Ishikawa (cell line): ENCODE measurements at regions not wholly inside any gene's neighbourhood (a gene's known extent, or its start where the extent isn't known, plus 50 kb on each side); places are given as distances from the start of the nearest gene placed in this dataset.

Experiments used
- CEBPB ChIP-seq: IDR thresholded peaks from 2 replicates; pipeline ENCODE4 v1.6.1; 2012
- CREB1 ChIP-seq: IDR thresholded peaks from 2 replicates; pipeline ENCODE4 v1.6.1; 2012; ENCODE audit warnings: low read depth
- EGR1 ChIP-seq: IDR thresholded peaks from 2 replicates; pipeline ENCODE4 v1.6.1; 2012
- EP300 ChIP-seq: IDR thresholded peaks from 2 replicates; pipeline ENCODE4 v1.6.1; 2012; ENCODE audit warnings: borderline replicate concordance
- FOXM1 ChIP-seq: IDR thresholded peaks from 2 replicates; pipeline ENCODE4 v1.6.1; 2012; ENCODE audit warnings: low read depth, borderline replicate concordance
- NFIC ChIP-seq: IDR thresholded peaks from 2 replicates; pipeline ENCODE4 v1.6.1; 2012
- RAD21 ChIP-seq: IDR thresholded peaks from 2 replicates; pipeline ENCODE4 v1.6.1; 2012; ENCODE audit warnings: low read depth
- TAF1 ChIP-seq: IDR thresholded peaks from 2 replicates; pipeline ENCODE4 v1.6.1; 2012; ENCODE audit warnings: low read depth, mild to moderate bottlenecking
- TCF12 ChIP-seq: IDR thresholded peaks from 2 replicates; pipeline ENCODE4 v1.6.1; 2012; ENCODE audit warnings: low read depth
- TEAD4 ChIP-seq: IDR thresholded peaks from 2 replicates; pipeline ENCODE4 v1.6.1; 2012
- YY1 ChIP-seq: IDR thresholded peaks from 2 replicates; pipeline ENCODE4 v1.6.1; 2012; ENCODE audit warnings: low read depth
- ZBTB7A ChIP-seq: IDR thresholded peaks from 2 replicates; pipeline ENCODE4 v1.6.1; 2012; ENCODE audit warnings: low read depth
- TF ChIP-seq, protein P1 (sequence below): IDR thresholded peaks from 2 replicates; pipeline ENCODE4 v1.6.1; 2012
- TF ChIP-seq, protein P2 (sequence below): IDR thresholded peaks from 2 replicates; pipeline ENCODE4 v1.6.1; 2012; ENCODE audit warnings: low read depth, mild to moderate bottlenecking
- TF ChIP-seq, protein P3 (sequence below): IDR thresholded peaks from 2 replicates; pipeline ENCODE4 v1.6.1; 2012

DNA sequence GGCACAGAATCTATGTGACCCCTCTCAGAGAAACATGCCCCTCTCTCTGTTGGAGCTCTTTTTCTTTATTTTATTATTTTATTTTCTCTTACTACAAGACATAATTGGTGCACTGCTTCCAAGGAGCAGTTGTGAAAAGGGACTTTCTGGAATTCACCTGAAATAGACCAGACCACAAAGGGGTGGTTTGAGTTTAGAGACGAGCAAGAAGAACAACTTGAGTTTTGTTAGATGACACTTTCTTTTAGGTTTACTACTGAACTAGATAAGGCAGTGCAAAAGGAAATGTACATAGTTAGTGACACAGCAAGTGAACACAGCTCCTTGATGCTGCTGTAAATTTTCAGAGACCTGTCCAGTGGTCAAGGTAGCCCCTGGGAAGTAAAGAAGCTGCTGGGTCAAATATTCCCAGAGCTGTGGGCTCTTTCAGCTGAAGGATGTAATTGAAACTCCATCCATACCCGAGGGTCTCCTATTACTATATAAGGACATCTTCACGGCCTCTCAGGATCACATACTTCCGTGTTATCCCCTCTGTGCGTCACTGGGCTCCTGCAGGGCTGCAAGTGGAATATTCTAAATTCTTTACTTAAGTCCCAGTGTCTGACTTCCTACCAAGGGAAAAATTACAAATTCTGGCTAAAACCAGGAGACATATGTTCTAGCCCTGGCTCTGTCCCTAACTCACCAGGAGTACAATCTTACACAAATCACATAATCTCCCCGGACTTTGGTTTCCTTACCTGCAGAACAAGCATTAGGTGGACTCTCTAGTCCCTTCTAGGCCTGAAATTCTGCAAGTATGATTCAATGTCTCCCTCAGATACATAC is 69.1 kb upstream of the ADTRP start:
- TF ChIP-seq EGR1 = no peak
- TF ChIP-seq FOXM1 = no peak
- TF ChIP-seq ZBTB7A = no peak
- TF ChIP-seq YY1 = no peak
- TF ChIP-seq TAF1 = no peak
- no peak for TF ChIP-seq EP300
- no peak for TF ChIP-seq TEAD4
- no peak for TF ChIP-seq CREB1
- no peak for TF ChIP-seq CEBPB
- TF ChIP-seq NFIC = no peak
- TF ChIP-seq, protein P1, sequence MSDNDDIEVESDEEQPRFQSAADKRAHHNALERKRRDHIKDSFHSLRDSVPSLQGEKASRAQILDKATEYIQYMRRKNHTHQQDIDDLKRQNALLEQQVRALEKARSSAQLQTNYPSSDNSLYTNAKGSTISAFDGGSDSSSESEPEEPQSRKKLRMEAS = no peak
- no peak for TF ChIP-seq RAD21

DNA sequence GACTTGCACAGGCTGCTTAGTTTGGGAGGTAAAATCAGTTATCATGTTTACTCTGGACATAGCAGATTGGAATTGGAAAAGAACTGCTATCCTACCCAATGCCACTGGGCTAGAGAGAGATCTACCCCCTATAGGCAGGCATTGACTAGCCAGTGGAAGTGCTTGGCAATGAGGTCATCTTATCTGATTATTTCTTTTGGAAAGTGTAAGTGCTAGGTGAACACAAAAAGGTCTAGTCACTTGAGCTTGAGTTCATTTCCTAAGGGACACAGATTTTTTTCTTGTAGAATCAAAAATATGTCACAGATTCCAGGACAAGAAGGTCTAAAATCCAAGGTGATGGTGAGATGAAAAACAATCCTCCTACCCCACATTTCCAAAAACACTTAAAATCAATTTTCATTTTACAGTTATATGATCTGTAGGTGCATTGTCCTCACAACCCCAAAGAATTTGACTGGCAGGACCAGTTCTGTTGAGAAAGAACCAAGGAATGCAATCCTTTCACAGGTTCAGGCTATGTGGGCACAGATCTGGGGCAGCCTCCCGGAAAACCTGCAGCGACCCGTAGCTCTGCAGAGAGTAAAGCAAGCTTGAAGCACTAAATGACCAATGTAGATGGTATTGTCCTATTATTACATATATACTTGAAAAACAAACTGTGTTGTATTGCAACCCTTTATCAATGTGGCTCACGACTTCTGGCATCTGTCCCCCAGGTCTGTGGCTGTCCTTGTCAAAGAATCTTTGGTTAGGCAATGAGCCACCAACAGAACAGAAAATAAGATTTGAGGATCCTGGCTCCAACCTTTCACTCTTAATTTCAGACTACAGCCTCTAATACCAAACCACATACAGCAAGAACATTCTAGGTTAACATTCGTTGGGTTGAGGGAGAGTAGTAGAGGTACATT is 67.3 kb upstream of the ADTRP start:
- TF ChIP-seq CEBPB (peak; percentile 19; the same call in 1 of the 2 replicates), NFIC (0 out of 2 replicates have a peak, but pooled peaks have one; percentile 26), TEAD4 (peak; percentile 82), YY1 (no peak), FOXM1 (no peak), TAF1 (no peak), EP300 (peak; percentile 21; the same call in 1 of the 2 replicates)
- TF ChIP-seq, protein P2, sequence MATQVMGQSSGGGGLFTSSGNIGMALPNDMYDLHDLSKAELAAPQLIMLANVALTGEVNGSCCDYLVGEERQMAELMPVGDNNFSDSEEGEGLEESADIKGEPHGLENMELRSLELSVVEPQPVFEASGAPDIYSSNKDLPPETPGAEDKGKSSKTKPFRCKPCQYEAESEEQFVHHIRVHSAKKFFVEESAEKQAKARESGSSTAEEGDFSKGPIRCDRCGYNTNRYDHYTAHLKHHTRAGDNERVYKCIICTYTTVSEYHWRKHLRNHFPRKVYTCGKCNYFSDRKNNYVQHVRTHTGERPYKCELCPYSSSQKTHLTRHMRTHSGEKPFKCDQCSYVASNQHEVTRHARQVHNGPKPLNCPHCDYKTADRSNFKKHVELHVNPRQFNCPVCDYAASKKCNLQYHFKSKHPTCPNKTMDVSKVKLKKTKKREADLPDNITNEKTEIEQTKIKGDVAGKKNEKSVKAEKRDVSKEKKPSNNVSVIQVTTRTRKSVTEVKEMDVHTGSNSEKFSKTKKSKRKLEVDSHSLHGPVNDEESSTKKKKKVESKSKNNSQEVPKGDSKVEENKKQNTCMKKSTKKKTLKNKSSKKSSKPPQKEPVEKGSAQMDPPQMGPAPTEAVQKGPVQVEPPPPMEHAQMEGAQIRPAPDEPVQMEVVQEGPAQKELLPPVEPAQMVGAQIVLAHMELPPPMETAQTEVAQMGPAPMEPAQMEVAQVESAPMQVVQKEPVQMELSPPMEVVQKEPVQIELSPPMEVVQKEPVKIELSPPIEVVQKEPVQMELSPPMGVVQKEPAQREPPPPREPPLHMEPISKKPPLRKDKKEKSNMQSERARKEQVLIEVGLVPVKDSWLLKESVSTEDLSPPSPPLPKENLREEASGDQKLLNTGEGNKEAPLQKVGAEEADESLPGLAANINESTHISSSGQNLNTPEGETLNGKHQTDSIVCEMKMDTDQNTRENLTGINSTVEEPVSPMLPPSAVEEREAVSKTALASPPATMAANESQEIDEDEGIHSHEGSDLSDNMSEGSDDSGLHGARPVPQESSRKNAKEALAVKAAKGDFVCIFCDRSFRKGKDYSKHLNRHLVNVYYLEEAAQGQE = no peak
- TF ChIP-seq, protein P1 = no peak

DNA sequence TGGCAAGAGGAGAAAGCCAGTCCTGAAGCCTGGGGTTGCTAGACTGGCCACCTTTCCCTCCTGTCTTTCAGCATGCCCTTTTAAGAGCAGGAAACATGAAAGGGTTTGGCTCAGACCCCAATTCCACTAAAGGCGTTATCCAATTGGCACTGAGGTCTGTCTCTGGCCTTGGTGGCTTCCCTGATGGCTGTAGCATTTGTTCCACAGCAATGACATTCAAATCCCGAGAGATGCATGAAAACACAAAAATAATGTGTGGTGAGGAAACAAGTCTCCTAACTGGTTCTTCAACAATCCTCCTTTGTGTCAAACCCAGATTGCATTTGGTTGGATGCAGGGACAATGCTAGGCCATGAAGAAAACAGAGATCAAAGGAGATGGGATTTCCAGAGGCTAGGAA is 56.5 kb upstream of the ADTRP start:
- TF ChIP-seq CREB1 (no peak), TEAD4 (no peak), RAD21 (no peak), ZBTB7A (no peak), EP300 (no peak), NFIC (no peak), YY1 (no peak), TAF1 (no peak), EGR1 (no peak), CEBPB (no peak), TCF12 (no peak), FOXM1 (no peak)
- TF ChIP-seq, protein P3, sequence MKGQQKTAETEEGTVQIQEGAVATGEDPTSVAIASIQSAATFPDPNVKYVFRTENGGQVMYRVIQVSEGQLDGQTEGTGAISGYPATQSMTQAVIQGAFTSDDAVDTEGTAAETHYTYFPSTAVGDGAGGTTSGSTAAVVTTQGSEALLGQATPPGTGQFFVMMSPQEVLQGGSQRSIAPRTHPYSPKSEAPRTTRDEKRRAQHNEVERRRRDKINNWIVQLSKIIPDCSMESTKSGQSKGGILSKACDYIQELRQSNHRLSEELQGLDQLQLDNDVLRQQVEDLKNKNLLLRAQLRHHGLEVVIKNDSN = no peak
- TF ChIP-seq, protein P2 = no peak; the same call in 1 of the 2 replicates
- TF ChIP-seq, protein P1 = no peak

DNA sequence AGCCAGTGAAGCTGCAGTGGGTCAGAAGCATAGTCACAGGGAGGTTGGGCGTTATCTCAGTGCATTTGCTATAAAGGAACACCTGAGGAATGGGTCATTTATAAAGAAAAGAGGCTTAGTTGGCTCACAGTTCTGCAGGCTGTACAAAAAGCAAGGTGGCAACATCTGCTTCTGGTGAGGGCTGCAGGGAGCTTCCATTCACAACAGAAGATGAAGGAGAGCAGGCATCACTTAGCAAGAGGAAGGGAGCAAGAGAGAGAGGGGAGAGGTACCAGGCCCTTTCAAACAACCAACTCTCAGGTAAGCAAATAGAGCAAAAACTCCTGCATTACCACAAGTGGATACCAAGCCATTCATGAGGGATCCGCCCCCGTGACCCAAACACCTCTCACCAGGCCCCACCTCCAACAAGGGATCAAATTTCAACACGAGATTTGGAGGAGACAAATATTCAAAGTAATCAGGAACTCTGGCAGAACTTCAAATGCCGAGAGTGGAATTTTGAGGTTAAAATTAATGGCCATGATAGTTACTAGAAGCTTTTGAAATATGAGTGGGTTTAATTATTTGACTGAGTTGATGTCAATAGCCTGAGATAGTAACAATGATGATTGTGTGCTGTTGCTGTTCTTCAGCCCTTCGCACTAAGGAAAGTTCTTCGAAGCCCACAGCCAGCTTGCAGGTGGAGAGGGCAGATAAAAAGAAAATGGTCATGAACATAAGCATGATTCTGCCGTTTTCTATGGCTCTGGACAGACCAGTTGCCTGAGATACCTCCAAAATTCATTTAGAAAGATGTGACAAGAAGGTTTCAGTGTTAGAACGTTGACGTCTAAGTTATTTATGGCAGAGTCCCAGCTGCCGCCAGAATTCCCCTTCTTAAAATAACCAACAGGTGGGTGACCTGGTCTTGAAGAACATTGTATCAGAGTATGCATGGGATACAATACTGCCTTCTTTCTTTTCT is 55.3 kb upstream of the ADTRP start:
- TF ChIP-seq, protein P1 = no peak
- TF ChIP-seq, protein P2 = no peak
- TF ChIP-seq EGR1 (no peak), FOXM1 (no peak), TEAD4 (no peak), YY1 (no peak), EP300 (no peak), TCF12 (no peak), CREB1 (no peak), NFIC (no peak), ZBTB7A (no peak), TAF1 (no peak), CEBPB (no peak), RAD21 (no peak)
- TF ChIP-seq, protein P3 = no peak
